NAMALWA (cell line): ENCODE measurements at regions not wholly inside any gene's neighbourhood (a gene's known extent, or its start where the extent isn't known, plus 50 kb on each side); places are given as distances from the start of the nearest gene placed in this dataset.

ENCODE experiments used
- DNase-seq: peaks from one replicate; pipeline ENCODE4 v3.0.0-alpha.2; 2015; ENCODE audit warnings: low spot score

GRCh38 chr10:78759456-78760120 lies 309.2 kb upstream of the ZMIZ1 start:
- DNase-seq: no peak

- DNase-seq: no peak
Measured at GRCh38 chr10:78760463-78761310, 308.1 kb upstream of the ZMIZ1 start.

GRCh38 chr10:78761311-78761781 lies 307.4 kb upstream of the ZMIZ1 start:
- no peak for DNase-seq

- DNase-seq: no peak
Measured at GRCh38 chr10:78762086-78762630, 306.6 kb upstream of the ZMIZ1 start.

- no peak for DNase-seq
Measured at GRCh38 chr10:78763234-78763633, 305.5 kb upstream of the ZMIZ1 start.

GRCh38 chr10:78763651-78764395 lies 304.9 kb upstream of the ZMIZ1 start:
- DNase-seq: no peak

GRCh38 chr10:78764436-78764835 lies 304.3 kb upstream of the ZMIZ1 start:
- DNase-seq: no peak

- no peak for DNase-seq
Measured at GRCh38 chr10:78764846-78765430, 303.8 kb upstream of the ZMIZ1 start.

GRCh38 chr10:78765726-78766335 lies 302.9 kb upstream of the ZMIZ1 start:
- no peak for DNase-seq

GRCh38 chr10:78766603-78767002 lies 302.2 kb upstream of the ZMIZ1 start:
- no peak for DNase-seq

GRCh38 chr10:78768041-78768835 lies 300.5 kb upstream of the ZMIZ1 start:
- DNase-seq: no peak

GRCh38 chr10:78768876-78769275 lies 299.9 kb upstream of the ZMIZ1 start:
- no peak for DNase-seq

GRCh38 chr10:78769526-78769925 lies 299.2 kb upstream of the ZMIZ1 start:
- DNase-seq: no peak

GRCh38 chr10:78770167-78771090 lies 298.3 kb upstream of the ZMIZ1 start:
- no peak for DNase-seq

- DNase-seq: no peak
Measured at GRCh38 chr10:78771260-78771659, 297.5 kb upstream of the ZMIZ1 start.

- DNase-seq: no peak
Measured at GRCh38 chr10:78771808-78772455, 296.8 kb upstream of the ZMIZ1 start.

- DNase-seq: no peak
Measured at GRCh38 chr10:78772486-78772885, 296.3 kb upstream of the ZMIZ1 start.

- no peak for DNase-seq
Measured at GRCh38 chr10:78772986-78773530, 295.7 kb upstream of the ZMIZ1 start.

GRCh38 chr10:78774614-78774998 lies 294.2 kb upstream of the ZMIZ1 start:
- DNase-seq: no peak
